Upper lobe of left lung (tissue), 6 donors: ENCODE measurements at regions not wholly inside any gene's neighbourhood (a gene's known extent, or its start where the extent isn't known, plus 50 kb on each side); places are given as distances from the start of the nearest gene placed in this dataset.

Experiments
- ATAC-seq, 2 donors: fragments of 200-7000 bp; cut with Tn5 transposase; one replicate each; pipeline ENCODE4 v1.9.1; 2022; ENCODE audit warnings: mild to moderate bottlenecking in 2 of 2, moderate library complexity in 2 of 2; ENCODE audit not compliant: low FRiP score in 2 of 2
- DNase-seq, 2 donors: peaks; one replicate each; pipeline ENCODE4 v3.0.0-alpha.2; 2019 to 2020
- H3K27ac ChIP-seq, 4 donors: fragments of 200-600 bp; sonication (generic); one replicate each; pipeline ENCODE4 v1.5.1; 2016 to 2019
- H3K27me3 ChIP-seq, 4 donors: fragments of 200-600 bp; sonication (generic); one replicate each; pipeline ENCODE4 v1.5.1; 2017 to 2019
- H3K36me3 ChIP-seq, 4 donors: fragments of 200-600 bp; sonication (generic); one replicate each; pipeline ENCODE4 v1.5.1; 2016 to 2019
- H3K4me1 ChIP-seq, 4 donors: fragments of 200-600 bp; sonication (generic); one replicate each; pipeline ENCODE4 v1.5.1; 2018 to 2019
- H3K4me3 ChIP-seq, 4 donors: fragments of 200-600 bp; sonication (generic); one replicate each; pipeline ENCODE4 v1.5.1; 2017 to 2019; ENCODE audit warnings: mild to moderate bottlenecking in 2 of 4, moderate library complexity in 1 of 4
- H3K9me3 ChIP-seq, 4 donors: fragments of 200-600 bp; sonication (generic); one replicate each; pipeline ENCODE4 v1.5.1; 2018 to 2019
- CTCF ChIP-seq, 6 experiments: fragments of 450-650 bp in 4 of 6; fragments of 200-600 bp in 2 of 6; sonication (generic) in 2 of 6; IDR thresholded peaks; one replicate each; pipeline ENCODE4 v1.5.1; 2016 to 2019; ENCODE audit warnings: antibody characterized with exemption in 6 of 6
- EP300 ChIP-seq, 4 donors: sonication (generic); formaldehyde crosslinking; IDR thresholded peaks; one replicate each; pipeline ENCODE4 v1.5.1; 2017; ENCODE audit warnings: antibody characterized with exemption in 4 of 4, control low read depth in 2 of 4
- POLR2A ChIP-seq, 4 donors: fragments of 450-650 bp; IDR thresholded peaks; one replicate each; pipeline ENCODE4 v1.5.1; 2016 to 2017; ENCODE audit warnings: antibody characterized with exemption in 4 of 4, mild to moderate bottlenecking in 2 of 4
- POLR2AphosphoS5 ChIP-seq, 2 donors: sonication (generic); formaldehyde crosslinking; IDR thresholded peaks; one replicate each; pipeline ENCODE4 v1.5.1; 2017; ENCODE audit warnings: antibody characterized with exemption in 2 of 2
- WGBS, 2 donors: methylation state at CpG; one replicate each; pipeline ENCODE4 v1.1.5; 2017 to 2018; 5-methylcytosine and 5-hydroxymethylcytosine counted together
- donor health status: DM: no; HTN: no; CAD: no; lungs with moderate emphysema.
- donor health status: DM: no; HTN: yes; CAD: no; lungs with severe emphysema.

GRCh38 chr5:116365006-116365496 is 209.6 kb downstream of the SEMA6A start:
- H3K27ac ChIP-seq, result no peak overlapping the region
- ATAC-seq (no peak), DNase-seq (no peak)
- H3K4me1 ChIP-seq, result peaks cover 9 to 15% (median 14%) of the 10 kb centered on the region in 4 donors
- no peaks in the 10 kb centered on the region for H3K27me3 ChIP-seq
- H3K36me3 ChIP-seq, result no peaks in the 10 kb centered on the region
- no peak overlapping the region for H3K4me3 ChIP-seq
- H3K9me3 ChIP-seq, result no peaks in the 10 kb centered on the region
- WGBS, 2 donors, result 79 to 92% methylated on average over 3 of the region's 3 CpGs
- TF ChIP-seq POLR2A (IDR thresholded peaks at IDR 0.05) (no peak), CTCF (IDR thresholded peaks at IDR 0.05) (no peak), POLR2AphosphoS5 (IDR thresholded peaks at IDR 0.05) (no peak), EP300 (IDR thresholded peaks at IDR 0.05) (no peak)

GRCh38 chr5:116363780-116364179 is 210.8 kb downstream of the SEMA6A start:
- Histone ChIP-seq H3K36me3 (no peaks in the 10 kb centered on the region), H3K4me3 (no peak overlapping the region), H3K27ac (no peak overlapping the region), H3K27me3 (no peaks in the 10 kb centered on the region), H3K9me3 (no peaks in the 10 kb centered on the region), H3K4me1 (peaks cover 9 to 19% (median 16%) of the 10 kb centered on the region in 4 donors)
- DNase-seq, result no peak
- TF ChIP-seq POLR2AphosphoS5 (IDR thresholded peaks at IDR 0.05) (no peak), POLR2A (IDR thresholded peaks at IDR 0.05) (no peak), EP300 (IDR thresholded peaks at IDR 0.05) (no peak), CTCF (IDR thresholded peaks at IDR 0.05) (no peak)
- no peak for ATAC-seq
- WGBS, 2 donors, result 90 to 95% methylated on average over 1 of the region's 1 CpG

DNA sequence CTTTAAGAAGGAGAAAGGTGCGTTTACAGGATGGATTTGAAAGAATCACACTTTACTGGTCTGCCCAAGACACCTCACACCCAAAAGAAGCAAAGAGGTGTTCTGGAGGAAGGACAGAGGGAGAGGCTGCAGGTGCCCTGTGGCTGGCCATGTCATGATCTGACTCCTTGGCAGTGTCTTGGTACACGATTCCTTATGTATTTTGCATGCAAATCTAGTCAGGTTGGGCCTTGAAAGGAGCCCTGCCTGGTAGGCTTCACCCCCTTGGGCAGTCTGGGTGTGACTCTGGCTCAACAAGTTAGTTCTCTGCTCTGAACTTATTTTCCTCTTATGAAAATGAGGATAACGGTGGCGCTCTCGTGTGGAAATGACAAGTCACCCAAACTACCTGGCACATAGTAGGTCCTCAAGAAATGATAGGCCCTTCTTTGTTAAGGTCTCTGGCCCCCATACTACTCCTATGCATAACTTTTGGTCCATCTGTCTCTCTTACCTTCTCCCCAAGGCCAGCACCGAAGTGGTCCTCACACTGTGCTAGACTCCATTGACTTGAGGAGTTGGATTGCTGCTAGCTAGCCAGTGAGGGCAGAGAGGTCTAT is 212.5 kb downstream of the SEMA6A start:
- DNase-seq (no peak), ATAC-seq (no peak)
- peak overlapping the region in 2 of 4 donors; percentile 38 to 43 for H3K4me3 ChIP-seq
- no peaks in the 10 kb centered on the region for H3K27me3 ChIP-seq
- TF ChIP-seq POLR2AphosphoS5 (IDR thresholded peaks at IDR 0.05) (no peak), CTCF (IDR thresholded peaks at IDR 0.05) (no peak), EP300 (IDR thresholded peaks at IDR 0.05) (no peak), POLR2A (IDR thresholded peaks at IDR 0.05) (no peak)
- H3K36me3 ChIP-seq, result no peaks in the 10 kb centered on the region
- H3K27ac ChIP-seq, result peak overlapping the region in 2 of 4 donors; percentile 30 to 59
- 90 to 92% methylated on average over 6 of the region's 6 CpGs for WGBS, 2 donors
- no peaks in the 10 kb centered on the region for H3K9me3 ChIP-seq
- H3K4me1 ChIP-seq, result peaks cover 9 to 19% (median 16%) of the 10 kb centered on the region in 4 donors

GRCh38 chr5:116361171-116361967 is 213.3 kb downstream of the SEMA6A start:
- Histone ChIP-seq H3K4me1 (peaks cover 9 to 19% (median 16%) of the 10 kb centered on the region in 4 donors), H3K9me3 (no peaks in the 10 kb centered on the region), H3K27me3 (no peaks in the 10 kb centered on the region), H3K36me3 (no peaks in the 10 kb centered on the region), H3K4me3 (peak overlapping the region in 3 of 4 donors; percentile 22 to 43 (median 38)), H3K27ac (peak overlapping the region in 3 of 4 donors; percentile 30 to 59 (median 47))
- peak; percentile 31 to 87 for DNase-seq
- TF ChIP-seq POLR2A (IDR thresholded peaks at IDR 0.05), result no peak
- TF ChIP-seq CTCF (IDR thresholded peaks at IDR 0.05), result peak in 2 of 6 experiments; percentile 3 to 17
- ATAC-seq, result peak in 1 of 2 donors; percentile 33
- 45 to 70% methylated on average over 49 of the region's 53 CpGs for WGBS, 2 donors
